ENCODE measurements at regions not wholly inside any gene's neighbourhood (a gene's known extent, or its start where the extent isn't known, plus 50 kb on each side); places are given as distances from the start of the nearest gene placed in this dataset.

GRCh38 chr6:164273491-164273890 is 859.0 kb downstream of the QKI start:
- DNase-seq = no peak

DNA sequence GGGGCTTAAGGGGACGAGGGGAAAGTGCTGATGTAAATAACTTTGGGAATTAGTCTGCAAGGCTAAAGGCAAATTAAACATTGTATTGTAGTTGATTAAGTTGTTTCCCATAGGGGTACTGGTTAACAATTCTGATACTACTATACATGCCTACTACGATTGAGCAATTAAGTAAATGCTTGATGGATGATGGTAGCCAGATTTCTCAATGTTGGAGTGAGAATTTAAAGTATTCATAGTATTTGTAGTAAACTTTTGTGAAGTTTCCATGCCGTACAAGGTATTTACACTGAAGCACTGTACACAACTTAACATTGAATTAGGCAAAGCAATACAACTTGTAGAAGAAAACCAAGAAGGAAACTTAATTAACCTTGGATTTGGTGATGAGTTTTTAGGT is 852.3 kb downstream of the QKI start:
- DNase-seq = no peak

- DNase-seq = no peak
Observed at GRCh38 chr6:164262348-164262747, 847.8 kb downstream of the QKI start.

DNA sequence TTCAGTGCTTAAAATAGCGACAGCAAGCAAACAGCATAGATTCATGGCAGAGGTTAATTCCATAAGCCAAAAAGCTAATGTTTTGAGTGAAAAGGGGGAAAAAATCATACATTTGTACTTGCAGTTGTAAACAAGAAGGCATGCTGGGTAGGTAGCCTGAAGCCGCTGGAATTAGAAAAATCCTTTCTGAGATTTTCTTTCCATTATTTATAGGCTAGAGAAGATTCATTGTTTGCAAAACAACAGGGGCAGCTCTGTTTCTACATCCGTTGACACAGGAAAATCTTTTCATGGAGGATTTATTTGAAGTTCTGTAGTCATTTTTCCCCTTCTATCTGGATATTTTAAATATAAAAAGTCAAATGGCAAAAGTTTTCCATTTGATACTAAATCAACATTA is 843.9 kb downstream of the QKI start:
- no peak for DNase-seq

- DNase-seq = no peak
Observed at GRCh38 chr6:164252948-164253347, 838.4 kb downstream of the QKI start.

- DNase-seq = no peak
Observed at GRCh38 chr6:164252291-164252690, 837.8 kb downstream of the QKI start.

- no peak for DNase-seq
Observed at GRCh38 chr6:164247106-164247505, 832.6 kb downstream of the QKI start.

GRCh38 chr6:164246082-164246481 is 831.6 kb downstream of the QKI start:
- DNase-seq = no peak

GRCh38 chr6:164243949-164244348 is 829.4 kb downstream of the QKI start:
- DNase-seq = no peak

DNA sequence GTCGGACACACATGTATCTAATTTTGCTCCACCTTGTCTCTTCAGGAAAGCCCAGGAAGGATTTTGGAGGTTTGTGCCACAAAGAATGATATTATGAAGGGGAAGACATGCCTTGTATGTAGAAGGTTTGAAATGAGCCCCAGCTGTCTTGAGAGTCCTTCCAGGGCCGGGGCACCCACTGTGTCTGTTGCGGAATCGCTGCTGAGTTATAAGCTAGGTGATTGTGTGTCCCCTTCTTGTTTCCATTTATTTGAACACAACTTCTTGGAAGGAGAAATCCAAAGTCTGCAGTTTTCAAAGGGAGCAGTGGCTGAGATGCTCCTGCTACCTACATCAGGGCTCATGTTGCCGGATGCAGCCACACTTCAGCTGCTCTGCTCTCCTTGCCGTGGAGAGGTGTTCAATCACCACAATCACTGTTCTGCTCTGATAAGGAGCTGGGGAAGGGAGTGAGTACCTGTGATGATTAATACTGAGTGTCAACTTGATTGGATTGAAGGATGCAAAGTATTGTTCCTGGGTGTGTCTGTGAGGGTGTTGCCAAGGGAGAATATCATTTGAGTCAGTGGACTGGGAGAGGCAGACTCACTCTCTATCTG is 828.6 kb downstream of the QKI start:
- no peak for DNase-seq

GRCh38 chr6:164230804-164231203 is 816.3 kb downstream of the QKI start:
- no peak for DNase-seq

DNA sequence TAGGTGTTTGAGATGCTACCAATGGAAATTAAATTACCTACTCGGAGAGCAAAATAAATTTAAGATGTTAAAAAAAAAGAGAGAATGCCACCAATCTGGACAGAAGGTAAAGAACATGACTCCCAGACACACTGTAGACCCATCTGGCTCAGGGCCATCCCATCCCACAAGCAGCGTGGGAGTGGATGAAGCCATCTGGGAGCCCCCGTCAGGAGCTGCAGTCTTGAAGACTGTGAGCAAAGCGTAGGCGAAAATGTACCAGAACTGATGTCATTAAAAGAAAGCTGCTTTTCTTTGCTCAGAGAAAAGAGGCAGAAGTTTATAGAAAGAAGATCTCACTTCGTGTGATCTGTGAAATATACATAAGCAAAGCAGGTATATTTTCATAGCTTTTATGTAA is 815.7 kb downstream of the QKI start:
- DNase-seq = no peak

GRCh38 chr6:164229716-164230115 is 815.2 kb downstream of the QKI start:
- DNase-seq = no peak

GRCh38 chr6:164227952-164228522 is 813.5 kb downstream of the QKI start:
- DNase-seq = no peak

GRCh38 chr6:164216839-164217238 is 802.3 kb downstream of the QKI start:
- DNase-seq = no peak

- DNase-seq = no peak
Observed at GRCh38 chr6:164216368-164216767, 801.9 kb downstream of the QKI start.

GRCh38 chr6:164214066-164214465 is 799.5 kb downstream of the QKI start:
- DNase-seq = no peak

GRCh38 chr6:164211254-164211653 is 796.7 kb downstream of the QKI start:
- no peak for DNase-seq

GRCh38 chr6:164210783-164211182 is 796.3 kb downstream of the QKI start:
- DNase-seq = no peak

DNA sequence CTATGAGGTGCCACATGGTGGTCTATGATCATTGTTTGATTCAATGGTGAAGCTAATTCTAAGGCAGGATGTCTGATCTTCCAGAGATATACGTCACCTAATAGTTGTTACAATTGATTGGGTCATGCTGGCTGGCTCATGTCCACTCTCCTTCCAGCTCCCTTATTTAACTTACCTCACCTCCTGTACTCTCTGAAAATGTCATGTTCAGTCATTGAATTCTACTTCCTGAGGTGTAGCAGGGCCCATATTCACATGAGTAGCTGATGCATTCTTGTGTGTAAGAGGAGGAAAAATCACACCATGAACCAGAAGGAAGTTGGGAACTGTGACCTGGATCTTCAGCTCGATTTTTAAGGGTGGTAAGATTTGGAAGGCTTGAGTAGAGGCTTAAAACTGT is 795.8 kb downstream of the QKI start:
- DNase-seq = no peak

- no peak for DNase-seq
Observed at GRCh38 chr6:164208371-164208770, 793.9 kb downstream of the QKI start.

DNA sequence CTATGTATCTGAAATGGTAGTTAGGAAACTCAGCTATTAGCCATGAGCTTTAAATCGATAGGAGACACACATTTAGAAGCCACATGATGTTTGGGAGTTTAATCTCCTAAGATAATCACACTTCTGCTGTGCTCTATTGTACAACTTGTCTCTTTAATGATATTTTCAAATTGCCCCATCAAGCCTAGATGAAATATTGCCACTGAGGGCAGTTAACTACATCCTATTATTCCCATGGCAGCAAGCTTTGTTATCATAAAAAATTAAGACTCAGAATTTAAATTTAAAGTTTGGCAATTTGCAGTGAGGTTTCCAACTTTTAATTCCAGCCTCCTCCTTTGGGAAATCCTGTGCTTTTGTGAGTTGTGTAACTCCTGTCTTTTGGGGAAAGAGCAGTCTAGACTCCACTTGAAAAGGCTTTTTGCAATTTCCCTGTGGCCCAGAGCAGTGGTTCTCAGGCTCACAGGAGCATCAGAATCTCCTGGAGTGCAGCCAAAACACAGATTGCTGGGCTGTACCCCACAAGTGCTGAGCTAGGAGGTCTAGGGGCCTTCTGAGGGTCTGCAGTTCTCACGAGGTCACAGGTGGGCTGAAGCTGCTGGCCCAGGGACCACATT is 792.4 kb downstream of the QKI start:
- no peak for DNase-seq

- no peak for DNase-seq
Observed at GRCh38 chr6:164200071-164200470, 785.6 kb downstream of the QKI start.

GRCh38 chr6:164195942-164196281 is 781.4 kb downstream of the QKI start:
- no peak for DNase-seq
